ENCODE measurements at regions not wholly inside any gene's neighbourhood (a gene's known extent, or its start where the extent isn't known, plus 50 kb on each side); places are given as distances from the start of the nearest gene placed in this dataset.
"Not testable (repeated sequence)": the region's sequence is repeated elsewhere in the genome, so short reads cannot be mapped to it uniquely, and the experiment has no call there.

- POLR2A ChIA-PET (ENCODE audit: low non-redundant PET), result no interaction called here
- TF ChIP-seq CTCF (conservative IDR thresholded peaks at IDR 0.05; ENCODE audit: low read depth), result no peak
- no peak overlapping the region for H3K27ac ChIP-seq
- CTCF ChIA-PET, result interaction anchor here (0.6 kb wide), 2 partner anchors 307 to 432 kb away, joined by 3 to 4 read pairs; no protein-coding TSS in a partner anchor
- peak; percentile 45 for DNase-seq (ENCODE audit: low spot score)
Observed at GRCh38 chr1:198850196-198850595, 211.4 kb downstream of the PTPRC start.

GRCh38 chr1:198850966-198851365 is 212.1 kb downstream of the PTPRC start:
- POLR2A ChIA-PET (ENCODE audit: low non-redundant PET), result interaction anchor here (0.5 kb wide), 1 partner anchor 53 kb away, joined by 3 read pairs; no protein-coding TSS in a partner anchor
- DNase-seq (ENCODE audit: low spot score); CTCF ChIA-PET; H3K27ac ChIP-seq: not testable (repeated sequence)

GRCh38 chr1:198856601-198857000 is 217.8 kb downstream of the PTPRC start:
- H3K27ac ChIP-seq, result no peak overlapping the region
- POLR2A ChIA-PET (ENCODE audit: low non-redundant PET), result no interaction called here
- CTCF ChIA-PET, result interaction anchor here (0.6 kb wide), 1 partner anchor 64 kb away, joined by 5 read pairs; no protein-coding TSS in a partner anchor
- no peak for TF ChIP-seq CTCF (conservative IDR thresholded peaks at IDR 0.05; ENCODE audit: low read depth)
- no peak for DNase-seq (ENCODE audit: low spot score)

- CTCF ChIA-PET, result no interaction called here
- no peak for TF ChIP-seq CTCF (conservative IDR thresholded peaks at IDR 0.05; ENCODE audit: low read depth)
- DNase-seq (ENCODE audit: low spot score), result no peak
- H3K27ac ChIP-seq, result no peak overlapping the region
- POLR2A ChIA-PET (ENCODE audit: low non-redundant PET), result no interaction called here
Observed at GRCh38 chr1:198858033-198858432, 219.2 kb downstream of the PTPRC start.

DNA sequence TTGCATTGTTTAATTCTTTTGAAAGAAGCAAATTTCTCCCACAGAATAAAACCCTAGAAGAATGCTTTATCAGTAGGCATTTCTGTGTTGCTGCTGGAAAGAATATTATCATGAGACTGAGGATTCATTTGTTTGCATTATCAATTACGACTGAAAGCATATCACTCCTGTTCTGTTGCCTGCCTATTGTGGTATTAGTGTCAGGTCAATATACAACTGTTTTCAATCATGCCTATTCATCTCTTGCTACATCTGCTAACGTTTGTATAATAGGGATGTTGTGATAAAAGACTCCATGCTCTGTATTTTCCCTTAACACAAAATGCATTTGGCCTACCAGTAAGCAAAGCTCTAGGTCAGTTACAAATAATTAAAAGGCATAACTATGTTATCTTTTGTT is 221.5 kb downstream of the PTPRC start:
- POLR2A ChIA-PET (ENCODE audit: low non-redundant PET), result no interaction called here
- CTCF ChIA-PET, result no interaction called here
- no peak for DNase-seq (ENCODE audit: low spot score)
- no peak overlapping the region for H3K27ac ChIP-seq
- no peak for TF ChIP-seq CTCF (conservative IDR thresholded peaks at IDR 0.05; ENCODE audit: low read depth)

DNA sequence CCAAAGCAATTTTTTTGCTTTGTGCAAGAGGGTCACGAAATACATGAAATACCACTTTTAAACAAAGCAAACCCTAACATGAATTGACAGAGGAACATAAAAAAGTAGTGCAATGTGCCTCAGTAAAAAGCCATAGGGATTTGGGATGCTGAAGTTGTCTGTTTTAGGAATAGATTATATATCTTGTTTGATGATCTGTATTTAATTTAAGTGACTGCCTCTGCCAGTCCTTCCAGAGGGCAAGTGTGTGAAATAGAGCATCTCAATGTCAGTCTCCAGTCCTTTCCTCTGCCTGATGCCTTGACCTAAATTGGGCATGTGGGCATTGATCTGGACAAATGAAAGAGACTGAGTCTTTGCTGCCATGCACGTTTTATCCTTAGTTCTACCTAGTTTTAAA is 222.8 kb downstream of the PTPRC start:
- DNase-seq (ENCODE audit: low spot score), result no peak
- no peak for TF ChIP-seq CTCF (conservative IDR thresholded peaks at IDR 0.05; ENCODE audit: low read depth)
- ChIA-PET POLR2A (ENCODE audit: low non-redundant PET) (no interaction called here), CTCF (no interaction called here)
- H3K27ac ChIP-seq, result no peak overlapping the region

DNA sequence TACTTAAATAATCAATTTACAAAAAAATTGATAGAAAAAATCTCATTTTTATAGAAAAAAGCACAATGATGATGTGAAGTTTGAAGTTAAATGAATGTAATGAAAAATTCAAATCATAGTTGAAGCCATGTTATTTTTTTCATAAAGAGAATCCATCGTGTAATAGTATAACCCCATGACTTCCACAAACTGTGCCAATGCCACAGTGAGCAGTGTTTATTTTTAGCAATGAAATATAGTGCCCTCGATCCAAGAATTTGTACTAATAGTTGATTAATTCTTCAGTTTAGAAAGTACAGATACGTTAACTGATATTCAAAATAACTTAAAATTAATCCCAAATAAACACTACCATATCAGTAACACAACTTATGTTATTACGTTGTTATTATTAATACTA is 225.9 kb downstream of the PTPRC start:
- DNase-seq (ENCODE audit: low spot score), result no peak
- ChIA-PET POLR2A (ENCODE audit: low non-redundant PET) (no interaction called here), CTCF (interaction anchor here (0.6 to 0.7 kb wide), 2 partner anchors 113 to 511 kb away, joined by 3 read pairs; no protein-coding TSS in a partner anchor)
- no peak overlapping the region for H3K27ac ChIP-seq
- TF ChIP-seq CTCF (conservative IDR thresholded peaks at IDR 0.05; ENCODE audit: low read depth), result no peak
